Endothelial cell of umbilical vein (primary cell): ENCODE measurements at regions not wholly inside any gene's neighbourhood (a gene's known extent, or its start where the extent isn't known, plus 50 kb on each side); places are given as distances from the start of the nearest gene placed in this dataset.

Experiments
- EZH2 ChIP-seq: IDR thresholded peaks from 2 replicates; pipeline ENCODE4 v1.6.1; 2012; ENCODE audit warnings: borderline replicate concordance, low read depth, mild to moderate bottlenecking, moderate library complexity, low read length, inconsistent platforms; ENCODE audit not compliant: severe bottlenecking
- JUN ChIP-seq: IDR thresholded peaks from 2 replicates; pipeline ENCODE4 v1.6.1; 2011; ENCODE audit warnings: borderline replicate concordance, low read depth; ENCODE audit not compliant: insufficient read length, insufficient read depth
- POLR2AphosphoS5 ChIP-seq: IDR thresholded peaks from 2 replicates; pipeline ENCODE4 v1.6.1; 2012; ENCODE audit warnings: low read depth, mild to moderate bottlenecking, control low read depth, low read length, moderate library complexity; ENCODE audit not compliant: insufficient read depth
- TF ChIP-seq, protein P1 (sequence below), 2 donors: IDR thresholded peaks; 1 replicate in 1 of 2; 2 replicates in 1 of 2; pipeline ENCODE4 v1.5.1; 2011; ENCODE audit warnings: low read length in 2 of 2, mild to moderate bottlenecking in 2 of 2, moderate library complexity in 2 of 2, control low read depth in 1 of 2, inconsistent platforms in 1 of 2, low read depth in 1 of 2; ENCODE audit not compliant: insufficient read depth in 1 of 2; ENCODE audit errors: extremely low read depth in 1 of 2

DNA sequence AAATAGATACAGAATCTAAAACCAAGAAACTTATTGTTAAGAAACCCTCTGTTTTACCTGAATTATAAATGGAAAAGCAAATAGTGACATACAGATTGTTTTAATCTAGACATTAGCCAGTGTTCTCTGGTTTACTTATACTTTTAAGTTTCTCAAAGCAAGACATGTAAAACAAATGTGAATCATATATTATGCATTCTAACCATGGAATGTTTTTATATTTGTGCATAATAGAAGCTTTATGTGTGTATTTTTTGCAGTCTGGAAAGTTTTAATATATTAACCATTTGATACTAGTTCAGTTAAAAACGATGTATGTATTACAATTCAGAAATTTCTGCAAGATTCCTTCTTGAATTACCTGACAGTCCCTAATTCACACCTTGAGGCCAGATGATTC, 150.6 kb upstream of the TMEM72 start:
- TF ChIP-seq, protein P1, sequence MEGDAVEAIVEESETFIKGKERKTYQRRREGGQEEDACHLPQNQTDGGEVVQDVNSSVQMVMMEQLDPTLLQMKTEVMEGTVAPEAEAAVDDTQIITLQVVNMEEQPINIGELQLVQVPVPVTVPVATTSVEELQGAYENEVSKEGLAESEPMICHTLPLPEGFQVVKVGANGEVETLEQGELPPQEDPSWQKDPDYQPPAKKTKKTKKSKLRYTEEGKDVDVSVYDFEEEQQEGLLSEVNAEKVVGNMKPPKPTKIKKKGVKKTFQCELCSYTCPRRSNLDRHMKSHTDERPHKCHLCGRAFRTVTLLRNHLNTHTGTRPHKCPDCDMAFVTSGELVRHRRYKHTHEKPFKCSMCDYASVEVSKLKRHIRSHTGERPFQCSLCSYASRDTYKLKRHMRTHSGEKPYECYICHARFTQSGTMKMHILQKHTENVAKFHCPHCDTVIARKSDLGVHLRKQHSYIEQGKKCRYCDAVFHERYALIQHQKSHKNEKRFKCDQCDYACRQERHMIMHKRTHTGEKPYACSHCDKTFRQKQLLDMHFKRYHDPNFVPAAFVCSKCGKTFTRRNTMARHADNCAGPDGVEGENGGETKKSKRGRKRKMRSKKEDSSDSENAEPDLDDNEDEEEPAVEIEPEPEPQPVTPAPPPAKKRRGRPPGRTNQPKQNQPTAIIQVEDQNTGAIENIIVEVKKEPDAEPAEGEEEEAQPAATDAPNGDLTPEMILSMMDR (IDR thresholded peaks at IDR 0.05; ENCODE audit: extremely low read depth in 1 of 2, insufficient read depth in 1 of 2, low read depth in 1 of 2, low read length in 2 of 2) = no peak
- no peak for TF ChIP-seq POLR2AphosphoS5
- TF ChIP-seq JUN = no peak
- TF ChIP-seq EZH2 = no peak
